ENCODE measurements at regions not wholly inside any gene's neighbourhood (a gene's known extent, or its start where the extent isn't known, plus 50 kb on each side); places are given as distances from the start of the nearest gene placed in this dataset.

- no peak for DNase-seq (ENCODE audit: low read depth in 2 of 2, low spot score in 1 of 2)
These were observed 107.6 kb upstream of the CPEB4 start for GRCh38 chr5:173780235-173781234.

DNA sequence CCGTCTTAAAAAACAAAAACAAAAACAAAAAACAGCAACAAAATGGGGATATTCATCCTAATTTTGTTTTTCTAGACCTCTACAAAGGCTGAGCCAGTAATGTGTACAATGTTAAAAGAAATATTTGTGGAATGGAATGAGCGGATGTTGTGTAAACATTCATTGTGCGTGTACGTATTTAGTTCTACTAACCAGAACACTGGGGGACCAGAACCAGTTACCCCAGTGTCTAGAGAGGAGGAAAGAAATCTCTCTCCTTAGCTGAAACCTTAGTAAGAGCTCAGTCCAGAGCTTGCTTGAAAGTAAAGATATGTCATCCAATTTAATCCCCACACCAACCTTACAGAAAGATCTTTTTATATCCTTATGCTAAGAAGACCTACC, 106.7 kb upstream of the CPEB4 start:
- DNase-seq (ENCODE audit: low read depth in 2 of 2, low spot score in 1 of 2): no peak

GRCh38 chr5:173781816-173782670, 106.1 kb upstream of the CPEB4 start:
- peak; percentile 33 to 48 for DNase-seq (ENCODE audit: low read depth in 2 of 2, low spot score in 1 of 2)

DNA sequence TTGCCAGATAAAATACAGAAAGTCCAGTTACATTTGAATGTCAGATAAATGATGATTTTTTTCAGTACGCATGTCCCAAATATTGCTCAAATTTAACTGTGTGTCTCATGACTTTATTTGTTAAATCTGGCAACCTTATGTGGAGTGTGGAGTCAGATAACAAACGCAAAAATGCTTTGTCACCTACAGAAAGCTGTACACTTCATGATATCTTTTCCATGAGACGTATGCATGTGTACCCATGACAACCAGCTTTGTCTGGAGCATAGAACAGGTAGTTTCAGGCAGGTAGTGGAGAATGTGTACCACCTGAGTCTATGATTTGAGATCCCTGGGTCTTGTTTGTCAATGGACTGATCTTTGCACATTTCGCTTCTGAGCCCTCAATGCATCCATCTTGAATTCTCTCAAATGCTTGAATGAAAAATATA, 105.5 kb upstream of the CPEB4 start:
- no peak for DNase-seq (ENCODE audit: low read depth in 2 of 2, low spot score in 1 of 2)

- no peak for DNase-seq (ENCODE audit: low read depth in 2 of 2, low spot score in 1 of 2)
These were observed 104.8 kb upstream of the CPEB4 start for GRCh38 chr5:173783371-173783770.

GRCh38 chr5:173785400-173785799, 102.7 kb upstream of the CPEB4 start:
- DNase-seq (ENCODE audit: low read depth in 2 of 2, low spot score in 1 of 2): no peak

GRCh38 chr5:173785866-173786265, 102.3 kb upstream of the CPEB4 start:
- DNase-seq (ENCODE audit: low read depth in 2 of 2, low spot score in 1 of 2): no peak

GRCh38 chr5:173786286-173787187, 101.6 kb upstream of the CPEB4 start:
- no peak for DNase-seq (ENCODE audit: low read depth in 2 of 2, low spot score in 1 of 2)

- DNase-seq (ENCODE audit: low read depth in 2 of 2, low spot score in 1 of 2): no peak
These were observed 98.9 kb upstream of the CPEB4 start for GRCh38 chr5:173789031-173789920.

DNA sequence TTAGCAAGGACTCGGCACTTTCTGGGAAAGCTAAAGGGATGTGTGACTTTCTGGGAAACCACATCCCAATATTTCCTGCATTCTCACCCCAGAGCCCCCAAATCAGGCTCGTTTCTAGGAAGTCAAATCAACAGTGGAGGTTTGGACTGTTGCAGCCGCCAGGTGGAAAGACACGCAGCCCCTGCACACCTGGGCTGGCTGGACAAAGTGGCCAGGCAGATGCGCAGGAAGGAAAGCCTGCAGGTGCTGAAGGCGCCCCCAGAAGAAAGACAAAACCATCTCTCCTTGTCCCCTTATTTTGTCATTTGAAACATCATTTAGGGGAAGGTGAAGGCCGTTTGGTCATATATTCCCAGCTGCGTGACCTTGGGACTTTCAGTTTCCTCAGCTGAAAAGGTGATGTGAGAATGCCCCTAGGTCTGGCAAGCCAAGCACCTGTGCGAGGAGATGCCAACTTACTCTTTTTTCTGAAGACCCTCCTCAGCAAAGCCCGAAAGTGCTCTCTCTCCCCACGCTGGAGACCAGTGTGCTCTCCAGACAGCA, 97.9 kb upstream of the CPEB4 start:
- no peak for DNase-seq (ENCODE audit: low read depth in 2 of 2, low spot score in 1 of 2)

- no peak for DNase-seq (ENCODE audit: low read depth in 2 of 2, low spot score in 1 of 2)
These were observed 97.2 kb upstream of the CPEB4 start for GRCh38 chr5:173790836-173791546.

DNA sequence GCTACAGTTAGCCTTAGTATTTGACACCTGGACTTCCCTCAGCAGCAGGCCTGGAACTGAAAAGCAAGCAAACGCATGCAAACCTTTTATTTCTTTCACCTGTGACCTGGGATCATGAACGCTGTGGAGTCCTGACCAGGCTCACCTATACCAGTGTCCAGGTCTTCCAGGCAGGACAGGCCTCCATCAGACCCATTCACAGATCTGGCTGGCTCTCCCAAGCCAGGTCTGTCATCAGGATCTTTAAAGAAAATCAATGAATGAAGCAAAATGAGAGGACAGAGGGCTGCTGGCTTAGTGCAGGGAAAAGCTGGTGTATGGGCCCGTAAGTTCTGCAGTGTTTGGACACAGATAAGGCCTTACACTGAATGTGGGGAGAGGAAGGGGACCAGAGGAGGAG, 96.3 kb upstream of the CPEB4 start:
- DNase-seq (ENCODE audit: low read depth in 2 of 2, low spot score in 1 of 2): no peak

GRCh38 chr5:173792781-173793547, 95.2 kb upstream of the CPEB4 start:
- no peak for DNase-seq (ENCODE audit: low read depth in 2 of 2, low spot score in 1 of 2)

GRCh38 chr5:173793648-173794548, 94.3 kb upstream of the CPEB4 start:
- no peak for DNase-seq (ENCODE audit: low read depth in 2 of 2, low spot score in 1 of 2)

GRCh38 chr5:173794901-173795416, 93.2 kb upstream of the CPEB4 start:
- DNase-seq (ENCODE audit: low read depth in 2 of 2, low spot score in 1 of 2): no peak

GRCh38 chr5:173795601-173796000, 92.5 kb upstream of the CPEB4 start:
- DNase-seq (ENCODE audit: low read depth in 2 of 2, low spot score in 1 of 2): no peak
